ENCODE measurements at regions not wholly inside any gene's neighbourhood (a gene's known extent, or its start where the extent isn't known, plus 50 kb on each side); places are given as distances from the start of the nearest gene placed in this dataset.

DNA sequence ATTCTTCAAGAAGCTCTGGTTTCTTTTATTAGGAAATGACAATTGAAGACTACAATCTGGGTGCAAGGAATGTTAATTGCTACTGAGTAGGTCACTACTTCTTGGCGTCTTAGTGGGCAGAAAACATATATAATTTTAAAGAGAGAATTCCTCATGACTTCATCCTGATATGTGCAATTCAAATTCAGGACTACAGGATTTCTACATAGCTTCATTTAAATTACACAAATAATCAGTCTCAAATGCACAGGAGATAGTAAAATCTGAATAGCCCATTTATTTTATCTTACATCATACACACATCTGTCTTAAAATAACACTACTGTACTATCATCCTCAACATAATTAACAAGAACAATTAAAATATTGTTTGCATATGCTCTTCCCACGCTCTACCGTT is 52.5 kb upstream of the GPR149 start:
- no peak for DNase-seq
- Mint-ChIP-seq H3K27me3 (ENCODE audit: insufficient read depth) (no peaks in the 10 kb centered on the region; the same call in 1 of the 2 replicates), H3K4me3 (no peak overlapping the region), H3K36me3 (ENCODE audit: low read depth) (no peaks in the 10 kb centered on the region), H3K27ac (no peak overlapping the region), H3K4me1 (ENCODE audit: low read depth) (no peaks in the 10 kb centered on the region), H3K9me3 (peaks cover 34% of the 10 kb centered on the region)
- TF ChIP-seq, protein P1, sequence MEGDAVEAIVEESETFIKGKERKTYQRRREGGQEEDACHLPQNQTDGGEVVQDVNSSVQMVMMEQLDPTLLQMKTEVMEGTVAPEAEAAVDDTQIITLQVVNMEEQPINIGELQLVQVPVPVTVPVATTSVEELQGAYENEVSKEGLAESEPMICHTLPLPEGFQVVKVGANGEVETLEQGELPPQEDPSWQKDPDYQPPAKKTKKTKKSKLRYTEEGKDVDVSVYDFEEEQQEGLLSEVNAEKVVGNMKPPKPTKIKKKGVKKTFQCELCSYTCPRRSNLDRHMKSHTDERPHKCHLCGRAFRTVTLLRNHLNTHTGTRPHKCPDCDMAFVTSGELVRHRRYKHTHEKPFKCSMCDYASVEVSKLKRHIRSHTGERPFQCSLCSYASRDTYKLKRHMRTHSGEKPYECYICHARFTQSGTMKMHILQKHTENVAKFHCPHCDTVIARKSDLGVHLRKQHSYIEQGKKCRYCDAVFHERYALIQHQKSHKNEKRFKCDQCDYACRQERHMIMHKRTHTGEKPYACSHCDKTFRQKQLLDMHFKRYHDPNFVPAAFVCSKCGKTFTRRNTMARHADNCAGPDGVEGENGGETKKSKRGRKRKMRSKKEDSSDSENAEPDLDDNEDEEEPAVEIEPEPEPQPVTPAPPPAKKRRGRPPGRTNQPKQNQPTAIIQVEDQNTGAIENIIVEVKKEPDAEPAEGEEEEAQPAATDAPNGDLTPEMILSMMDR (IDR thresholded peaks at IDR 0.05), result no peak

- peaks cover 25% of the 10 kb centered on the region for H3K9me3 Mint-ChIP-seq
- DNase-seq, result no peak
- H3K4me3 Mint-ChIP-seq, result no peak overlapping the region
- TF ChIP-seq, protein P1 (IDR thresholded peaks at IDR 0.05), result no peak
- no peaks in the 10 kb centered on the region; the same call in 1 of the 2 replicates for H3K27me3 Mint-ChIP-seq (ENCODE audit: insufficient read depth)
- H3K27ac Mint-ChIP-seq, result no peak overlapping the region
- no peaks in the 10 kb centered on the region for H3K36me3 Mint-ChIP-seq (ENCODE audit: low read depth)
- H3K4me1 Mint-ChIP-seq (ENCODE audit: low read depth), result no peaks in the 10 kb centered on the region
Measured at GRCh38 chr3:154480033-154480432, 50.0 kb upstream of the GPR149 start.

All from HFFc6 (cell line).